Upper lobe of left lung (tissue), 6 donors: ENCODE measurements at regions not wholly inside any gene's neighbourhood (a gene's known extent, or its start where the extent isn't known, plus 50 kb on each side); places are given as distances from the start of the nearest gene placed in this dataset.

Experiments
- ATAC-seq, 2 donors: fragments of 200-7000 bp; cut with Tn5 transposase; one replicate each; pipeline ENCODE4 v1.9.1; 2022; ENCODE audit warnings: mild to moderate bottlenecking in 2 of 2, moderate library complexity in 2 of 2; ENCODE audit not compliant: low FRiP score in 2 of 2
- DNase-seq, 2 donors: peaks; one replicate each; pipeline ENCODE4 v3.0.0-alpha.2; 2019 to 2020
- H3K27ac ChIP-seq, 4 donors: fragments of 200-600 bp; sonication (generic); one replicate each; pipeline ENCODE4 v1.5.1; 2016 to 2019
- H3K27me3 ChIP-seq, 4 donors: fragments of 200-600 bp; sonication (generic); one replicate each; pipeline ENCODE4 v1.5.1; 2017 to 2019
- H3K36me3 ChIP-seq, 4 donors: fragments of 200-600 bp; sonication (generic); one replicate each; pipeline ENCODE4 v1.5.1; 2016 to 2019
- H3K4me1 ChIP-seq, 4 donors: fragments of 200-600 bp; sonication (generic); one replicate each; pipeline ENCODE4 v1.5.1; 2018 to 2019
- H3K4me3 ChIP-seq, 4 donors: fragments of 200-600 bp; sonication (generic); one replicate each; pipeline ENCODE4 v1.5.1; 2017 to 2019; ENCODE audit warnings: mild to moderate bottlenecking in 2 of 4, moderate library complexity in 1 of 4
- H3K9me3 ChIP-seq, 4 donors: fragments of 200-600 bp; sonication (generic); one replicate each; pipeline ENCODE4 v1.5.1; 2018 to 2019
- EP300 ChIP-seq, 4 donors: sonication (generic); formaldehyde crosslinking; IDR thresholded peaks; one replicate each; pipeline ENCODE4 v1.5.1; 2017; ENCODE audit warnings: antibody characterized with exemption in 4 of 4, control low read depth in 2 of 4
- POLR2A ChIP-seq, 4 donors: fragments of 450-650 bp; IDR thresholded peaks; one replicate each; pipeline ENCODE4 v1.5.1; 2016 to 2017; ENCODE audit warnings: antibody characterized with exemption in 4 of 4, mild to moderate bottlenecking in 2 of 4
- POLR2AphosphoS5 ChIP-seq, 2 donors: sonication (generic); formaldehyde crosslinking; IDR thresholded peaks; one replicate each; pipeline ENCODE4 v1.5.1; 2017; ENCODE audit warnings: antibody characterized with exemption in 2 of 2
- WGBS, 2 donors: methylation state at CpG; one replicate each; pipeline ENCODE4 v1.1.5; 2017 to 2018; 5-methylcytosine and 5-hydroxymethylcytosine counted together
- TF ChIP-seq, protein P1 (sequence below), 6 experiments: fragments of 450-650 bp in 4 of 6; fragments of 200-600 bp in 2 of 6; sonication (generic) in 2 of 6; IDR thresholded peaks; one replicate each; pipeline ENCODE4 v1.5.1; 2016 to 2019; ENCODE audit warnings: antibody characterized with exemption in 6 of 6
- donor health status: DM: no; HTN: no; CAD: no; lungs with moderate emphysema.
- donor health status: DM: no; HTN: yes; CAD: no; lungs with severe emphysema.

DNA sequence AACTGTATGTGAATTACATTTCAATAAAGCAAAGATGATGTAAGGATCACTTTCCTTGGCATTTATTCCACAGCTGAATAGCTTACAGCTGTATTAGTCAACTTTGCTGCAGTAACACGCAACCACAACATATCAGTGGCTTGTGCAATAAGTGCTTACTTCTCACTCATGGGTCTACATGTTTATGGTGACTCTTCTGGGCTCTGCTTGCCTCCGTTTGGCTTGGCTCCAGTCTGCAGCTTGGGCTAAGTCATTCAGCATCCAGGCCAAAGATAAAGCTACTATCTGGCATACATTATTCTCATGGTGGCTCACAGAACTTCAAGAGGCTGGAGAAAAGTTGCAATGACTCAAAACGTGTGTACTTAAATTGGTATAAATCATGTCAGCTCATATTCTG, 355.0 kb downstream of the RNF144A start:
- ATAC-seq = no peak
- Histone ChIP-seq H3K4me3 (no peak overlapping the region), H3K4me1 (no peaks in the 10 kb centered on the region), H3K9me3 (no peaks in the 10 kb centered on the region), H3K36me3 (no peaks in the 10 kb centered on the region), H3K27me3 (no peaks in the 10 kb centered on the region), H3K27ac (no peak overlapping the region)
- WGBS, 2 donors = 48 to 56% methylated on average over 3 of the region's 3 CpGs
- no peak for DNase-seq
- TF ChIP-seq, protein P1, sequence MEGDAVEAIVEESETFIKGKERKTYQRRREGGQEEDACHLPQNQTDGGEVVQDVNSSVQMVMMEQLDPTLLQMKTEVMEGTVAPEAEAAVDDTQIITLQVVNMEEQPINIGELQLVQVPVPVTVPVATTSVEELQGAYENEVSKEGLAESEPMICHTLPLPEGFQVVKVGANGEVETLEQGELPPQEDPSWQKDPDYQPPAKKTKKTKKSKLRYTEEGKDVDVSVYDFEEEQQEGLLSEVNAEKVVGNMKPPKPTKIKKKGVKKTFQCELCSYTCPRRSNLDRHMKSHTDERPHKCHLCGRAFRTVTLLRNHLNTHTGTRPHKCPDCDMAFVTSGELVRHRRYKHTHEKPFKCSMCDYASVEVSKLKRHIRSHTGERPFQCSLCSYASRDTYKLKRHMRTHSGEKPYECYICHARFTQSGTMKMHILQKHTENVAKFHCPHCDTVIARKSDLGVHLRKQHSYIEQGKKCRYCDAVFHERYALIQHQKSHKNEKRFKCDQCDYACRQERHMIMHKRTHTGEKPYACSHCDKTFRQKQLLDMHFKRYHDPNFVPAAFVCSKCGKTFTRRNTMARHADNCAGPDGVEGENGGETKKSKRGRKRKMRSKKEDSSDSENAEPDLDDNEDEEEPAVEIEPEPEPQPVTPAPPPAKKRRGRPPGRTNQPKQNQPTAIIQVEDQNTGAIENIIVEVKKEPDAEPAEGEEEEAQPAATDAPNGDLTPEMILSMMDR (IDR thresholded peaks at IDR 0.05) = no peak
- TF ChIP-seq POLR2A (IDR thresholded peaks at IDR 0.05) (no peak), POLR2AphosphoS5 (IDR thresholded peaks at IDR 0.05) (no peak), EP300 (IDR thresholded peaks at IDR 0.05) (no peak)

DNA sequence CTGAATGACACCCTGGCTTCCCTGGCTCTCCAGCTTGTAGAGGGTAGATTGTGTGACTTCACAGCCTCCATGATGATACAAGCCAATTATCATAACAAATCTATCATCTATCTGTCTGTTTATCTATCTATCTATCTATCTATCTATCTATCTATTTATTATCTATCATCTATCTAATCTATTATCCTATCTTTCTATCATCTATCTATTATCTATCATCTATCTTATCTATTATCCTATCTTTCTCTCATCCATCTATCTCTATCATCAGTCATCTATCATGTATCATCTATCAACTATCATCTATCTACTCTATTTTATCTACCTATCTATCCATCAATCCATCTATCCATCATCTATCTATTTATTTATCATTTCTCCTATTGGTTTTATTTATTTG, 361.8 kb downstream of the RNF144A start:
- TF ChIP-seq POLR2AphosphoS5 (IDR thresholded peaks at IDR 0.05) (no peak), POLR2A (IDR thresholded peaks at IDR 0.05) (no peak)
- ATAC-seq (no peak), DNase-seq (no peak)

GRCh38 chr2:7279421-7279949, 362.3 kb downstream of the RNF144A start:
- H3K27ac ChIP-seq = no peak overlapping the region
- no peak overlapping the region for H3K4me3 ChIP-seq
- 49% methylated on average over 6 to 7 of the region's 7 CpGs for WGBS, 2 donors
- DNase-seq (no peak), ATAC-seq (no peak)
- no peaks in the 10 kb centered on the region for H3K4me1 ChIP-seq
- H3K27me3 ChIP-seq = no peaks in the 10 kb centered on the region
- no peaks in the 10 kb centered on the region for H3K36me3 ChIP-seq
- H3K9me3 ChIP-seq = no peaks in the 10 kb centered on the region
- TF ChIP-seq EP300 (IDR thresholded peaks at IDR 0.05) (no peak), POLR2A (IDR thresholded peaks at IDR 0.05) (no peak), POLR2AphosphoS5 (IDR thresholded peaks at IDR 0.05) (no peak)
- TF ChIP-seq, protein P1 (IDR thresholded peaks at IDR 0.05) = no peak

More for the DNA sequence above, 361.8 kb downstream of the RNF144A start:
- H3K4me3 ChIP-seq = no peak overlapping the region
- H3K27ac ChIP-seq = no peak overlapping the region
- H3K36me3 ChIP-seq = no peaks in the 10 kb centered on the region
- H3K4me1 ChIP-seq = no peaks in the 10 kb centered on the region
- H3K27me3 ChIP-seq = no peaks in the 10 kb centered on the region
- H3K9me3 ChIP-seq = no peaks in the 10 kb centered on the region

- Histone ChIP-seq H3K27ac (no peak overlapping the region), H3K36me3 (no peaks in the 10 kb centered on the region), H3K27me3 (no peaks in the 10 kb centered on the region), H3K9me3 (no peaks in the 10 kb centered on the region), H3K4me3 (no peak overlapping the region), H3K4me1 (no peaks in the 10 kb centered on the region)
- ATAC-seq (no peak), DNase-seq (no peak)
- TF ChIP-seq EP300 (IDR thresholded peaks at IDR 0.05) (no peak), POLR2A (IDR thresholded peaks at IDR 0.05) (no peak), POLR2AphosphoS5 (IDR thresholded peaks at IDR 0.05) (no peak)
- TF ChIP-seq, protein P1 (IDR thresholded peaks at IDR 0.05) = no peak
- 62 to 81% methylated on average over 3 of the region's 3 CpGs for WGBS, 2 donors
Measured at GRCh38 chr2:7280790-7281189, 363.6 kb downstream of the RNF144A start.

DNA sequence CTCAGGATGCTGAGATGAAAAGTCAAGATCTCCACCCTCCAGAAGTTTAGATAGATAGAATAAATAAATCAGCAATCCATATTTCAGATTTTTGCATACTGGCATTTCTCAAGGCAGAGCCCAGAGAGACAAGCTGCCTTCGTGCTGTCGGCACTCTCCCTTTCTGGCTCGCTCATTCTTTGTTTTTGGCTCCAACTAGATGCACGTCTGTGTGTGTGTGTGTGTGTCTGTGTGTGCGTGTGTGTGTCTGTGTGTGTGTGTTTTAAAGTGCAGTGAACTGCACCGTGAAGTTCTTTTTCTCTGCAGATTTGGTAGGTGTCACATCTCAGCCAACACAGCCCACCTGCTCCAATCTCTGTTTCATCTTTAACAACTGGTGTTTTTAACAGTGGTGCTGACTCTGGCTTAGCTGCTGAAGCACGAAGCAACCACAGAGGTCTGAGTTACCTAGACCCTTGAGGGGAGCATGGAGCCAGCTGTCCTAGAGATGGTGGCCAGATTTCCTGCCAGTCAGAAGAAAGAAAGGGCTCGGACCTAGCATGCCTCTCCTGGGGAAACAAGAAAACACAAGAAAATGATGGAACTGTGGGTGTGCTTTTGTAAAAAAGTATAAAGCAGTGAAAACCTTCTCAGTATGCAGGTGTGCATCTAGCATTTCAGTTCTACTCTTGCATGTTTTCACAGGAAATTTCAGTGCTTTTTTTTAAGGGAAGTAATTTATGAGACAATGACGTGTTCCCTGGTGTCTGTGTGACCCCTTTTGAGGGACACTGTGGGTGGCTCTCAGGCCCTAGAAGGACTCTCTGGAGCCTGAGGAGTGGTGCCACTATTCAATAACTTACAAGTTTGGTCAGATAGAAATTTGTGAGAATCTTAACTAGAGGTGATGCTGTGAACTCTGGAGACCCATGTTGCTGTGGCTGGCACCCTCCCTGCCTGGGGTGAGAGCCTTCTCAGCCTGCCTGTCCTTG, 364.3 kb downstream of the RNF144A start:
- Histone ChIP-seq H3K27ac (no peak overlapping the region), H3K9me3 (no peaks in the 10 kb centered on the region), H3K4me1 (no peaks in the 10 kb centered on the region), H3K27me3 (no peaks in the 10 kb centered on the region), H3K4me3 (no peak overlapping the region), H3K36me3 (no peaks in the 10 kb centered on the region)
- 64 to 69% methylated on average over 9 of the region's 9 CpGs for WGBS, 2 donors
- TF ChIP-seq POLR2A (IDR thresholded peaks at IDR 0.05) (no peak), POLR2AphosphoS5 (IDR thresholded peaks at IDR 0.05) (no peak), EP300 (IDR thresholded peaks at IDR 0.05) (no peak)
- TF ChIP-seq, protein P1 (IDR thresholded peaks at IDR 0.05) = no peak
- DNase-seq = no peak
- ATAC-seq = no peak
